DND-41 (cell line): ENCODE measurements at regions not wholly inside any gene's neighbourhood (a gene's known extent, or its start where the extent isn't known, plus 50 kb on each side); places are given as distances from the start of the nearest gene placed in this dataset.

Experiments
- CTCF ChIP-seq: IDR thresholded peaks from 2 replicates; pipeline ENCODE4 v1.5.1; 2012; ENCODE audit warnings: borderline replicate concordance, low read length, moderate library complexity, mild to moderate bottlenecking; ENCODE audit not compliant: poor library complexity, severe bottlenecking; ENCODE audit errors: extremely low read depth
- EZH2 ChIP-seq: IDR thresholded peaks from 3 replicates; pipeline ENCODE4 v1.6.1; 2012; ENCODE audit warnings: borderline replicate concordance, low read depth, mild to moderate bottlenecking, moderate library complexity, low read length, inconsistent platforms; ENCODE audit not compliant: severe bottlenecking

DNA sequence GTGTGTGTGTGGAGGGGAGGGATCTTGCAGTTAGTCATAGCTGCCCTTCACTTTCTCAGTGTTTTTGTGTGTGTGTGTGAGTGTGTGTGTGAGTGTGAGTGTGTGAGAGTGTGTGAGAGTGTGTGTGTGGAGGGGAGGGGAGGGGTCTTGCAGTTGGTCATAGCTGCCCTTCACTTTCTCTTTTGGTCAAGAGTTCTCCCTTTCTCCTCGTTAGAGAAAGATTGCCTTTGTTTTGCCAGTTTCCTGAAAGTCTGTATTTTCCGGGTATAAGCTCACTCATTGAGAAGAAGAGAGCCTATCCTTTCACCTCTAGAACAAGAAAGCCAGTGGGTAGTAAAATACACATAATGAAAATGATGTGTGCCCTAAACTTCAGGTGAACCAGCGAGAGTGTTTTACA lies 75.2 kb upstream of the ENPP6 start:
- TF ChIP-seq CTCF (no peak), EZH2 (no peak)
